Activated naive CD4-positive, alpha-beta T cell treated with anti-CD3 and anti-CD28 coated beads, Interleukin-2, amount 10 ng/mL, durations not matched to agents 7 days and 5 days (primary cell): ENCODE measurements at regions not wholly inside any gene's neighbourhood (a gene's known extent, or its start where the extent isn't known, plus 50 kb on each side); places are given as distances from the start of the nearest gene placed in this dataset.
"Not testable (repeated sequence)": the region's sequence is repeated elsewhere in the genome, so short reads cannot be mapped to it uniquely, and the experiment has no call there.

Experiments
- CTCF ChIA-PET: fragments of 350-600 bp; sonication (Branson Sonifier 250); formaldehyde crosslinking; loops from one replicate; lab custom pipeline; 2021; ENCODE audit warnings: antibody characterized with exemption; lab: Charles Lee
- DNase-seq: peaks from one replicate; pipeline ENCODE4 v3.0.0-alpha.2; 2020
- H3K27ac Mint-ChIP-seq: one replicate; pipeline ENCODE4 v1.8.0; 2021; ENCODE audit warnings: mild to moderate bottlenecking, moderate library complexity, mixed read lengths
- H3K27me3 Mint-ChIP-seq: one replicate; pipeline ENCODE4 v1.8.0; 2021; ENCODE audit warnings: mild to moderate bottlenecking, mixed read lengths
- H3K36me3 Mint-ChIP-seq: one replicate; pipeline ENCODE4 v1.8.0; 2021; ENCODE audit warnings: mixed read lengths
- H3K4me1 Mint-ChIP-seq: one replicate; pipeline ENCODE4 v1.8.0; 2021; ENCODE audit warnings: mixed read lengths
- H3K4me3 Mint-ChIP-seq: one replicate; pipeline ENCODE4 v1.8.0; 2021; ENCODE audit warnings: mild to moderate bottlenecking, moderate library complexity, mixed read lengths
- H3K9me3 Mint-ChIP-seq: one replicate; pipeline ENCODE4 v1.8.0; 2021; ENCODE audit warnings: mixed read lengths

DNA sequence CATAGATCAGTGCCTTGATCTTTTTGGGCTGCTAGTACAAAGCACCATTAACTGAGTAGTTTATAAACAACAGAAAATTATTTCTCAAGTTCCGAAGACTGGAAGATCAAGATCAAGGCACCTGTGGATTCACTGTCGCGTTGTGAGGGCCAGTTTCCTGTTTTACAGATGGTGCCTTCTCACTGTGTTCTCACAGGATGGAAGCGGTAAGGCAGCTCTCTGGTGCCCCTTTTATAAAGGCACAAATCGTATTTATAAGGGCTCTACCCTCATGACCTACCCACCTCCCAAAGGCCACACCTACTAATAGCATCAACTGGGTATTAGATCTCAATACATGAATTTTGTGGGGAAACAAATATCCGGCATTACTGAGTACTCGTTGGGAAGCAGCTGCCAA, 729.5 kb upstream of the SLC39A10 start:
- H3K4me3 Mint-ChIP-seq = no peak overlapping the region
- no peak for DNase-seq
- CTCF ChIA-PET = no interaction called here
- no peaks in the 10 kb centered on the region for H3K9me3 Mint-ChIP-seq
- H3K4me1 Mint-ChIP-seq = no peaks in the 10 kb centered on the region
- H3K27me3 Mint-ChIP-seq = no peaks in the 10 kb centered on the region
- H3K27ac Mint-ChIP-seq = no peak overlapping the region
- no peaks in the 10 kb centered on the region for H3K36me3 Mint-ChIP-seq

DNA sequence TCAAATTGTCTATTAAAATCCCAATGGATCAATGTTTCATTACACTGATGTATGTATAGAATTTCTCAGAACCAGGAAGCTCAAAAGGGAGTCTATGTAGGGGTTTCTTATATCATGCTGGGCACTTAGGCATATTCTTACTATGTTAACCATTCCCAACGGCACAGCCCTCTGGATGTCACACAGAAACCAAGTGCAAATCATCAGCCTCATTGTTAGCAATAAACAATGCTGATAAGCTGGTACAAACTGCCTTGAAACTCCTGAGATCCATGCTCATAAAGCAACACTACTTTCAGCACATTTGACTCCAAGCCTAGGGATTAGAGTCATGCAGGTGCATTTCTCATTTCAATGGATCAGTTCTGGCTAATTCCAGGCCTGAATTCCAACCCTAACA, 730.2 kb upstream of the SLC39A10 start:
- CTCF ChIA-PET = no interaction called here
- no peaks in the 10 kb centered on the region for H3K4me1 Mint-ChIP-seq
- H3K4me3 Mint-ChIP-seq = no peak overlapping the region
- no peak for DNase-seq
- no peaks in the 10 kb centered on the region for H3K27me3 Mint-ChIP-seq
- no peaks in the 10 kb centered on the region for H3K9me3 Mint-ChIP-seq
- H3K27ac Mint-ChIP-seq = no peak overlapping the region
- H3K36me3 Mint-ChIP-seq = no peaks in the 10 kb centered on the region

DNA sequence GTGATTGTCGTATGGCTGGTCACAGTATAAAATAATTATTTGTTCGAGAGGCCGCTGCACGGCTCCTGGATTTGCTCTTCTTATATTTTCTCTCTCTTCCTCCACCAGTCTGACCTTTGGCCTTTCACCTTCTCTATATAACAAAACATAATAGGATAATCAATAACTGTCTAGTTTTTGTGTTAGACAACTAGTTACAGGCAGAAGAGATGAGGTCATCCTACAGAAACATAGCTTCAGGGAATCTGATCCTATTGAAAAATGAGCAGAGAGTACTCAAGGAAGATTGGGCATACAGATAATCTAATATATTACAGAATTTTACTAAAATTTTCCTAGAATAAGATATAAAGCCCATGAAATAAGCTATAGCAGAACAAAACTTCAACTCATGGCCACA, 731.3 kb upstream of the SLC39A10 start:
- Mint-ChIP-seq H3K9me3 (no peaks in the 10 kb centered on the region), H3K36me3 (no peaks in the 10 kb centered on the region), H3K4me3 (no peak overlapping the region), H3K27me3 (no peaks in the 10 kb centered on the region), H3K4me1 (no peaks in the 10 kb centered on the region), H3K27ac (no peak overlapping the region)
- no peak for DNase-seq
- CTCF ChIA-PET = no interaction called here

DNA sequence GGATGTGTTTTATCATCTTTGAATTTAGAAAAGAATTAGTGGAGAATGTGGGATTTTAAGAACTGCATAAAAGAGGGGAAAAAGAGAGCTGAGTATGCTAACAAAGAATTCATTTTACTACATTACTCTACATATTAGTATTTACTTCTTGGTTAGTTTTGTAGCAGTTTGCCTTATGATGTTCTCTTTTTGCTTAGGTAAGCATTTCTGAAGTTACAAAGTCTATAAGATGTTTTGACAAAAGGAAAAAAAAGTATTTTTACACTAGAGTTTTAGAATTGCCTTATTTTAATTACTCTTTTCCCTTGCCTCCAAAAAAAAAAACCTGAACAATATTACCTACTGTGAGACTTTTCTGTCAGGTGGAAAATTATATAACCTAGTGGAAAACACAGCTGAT, 739.5 kb upstream of the SLC39A10 start:
- Mint-ChIP-seq H3K27me3 (no peaks in the 10 kb centered on the region), H3K27ac (no peak overlapping the region), H3K4me1 (no peaks in the 10 kb centered on the region), H3K36me3 (no peaks in the 10 kb centered on the region), H3K9me3 (no peaks in the 10 kb centered on the region), H3K4me3 (no peak overlapping the region)
- CTCF ChIA-PET = no interaction called here
- DNase-seq = no peak

DNA sequence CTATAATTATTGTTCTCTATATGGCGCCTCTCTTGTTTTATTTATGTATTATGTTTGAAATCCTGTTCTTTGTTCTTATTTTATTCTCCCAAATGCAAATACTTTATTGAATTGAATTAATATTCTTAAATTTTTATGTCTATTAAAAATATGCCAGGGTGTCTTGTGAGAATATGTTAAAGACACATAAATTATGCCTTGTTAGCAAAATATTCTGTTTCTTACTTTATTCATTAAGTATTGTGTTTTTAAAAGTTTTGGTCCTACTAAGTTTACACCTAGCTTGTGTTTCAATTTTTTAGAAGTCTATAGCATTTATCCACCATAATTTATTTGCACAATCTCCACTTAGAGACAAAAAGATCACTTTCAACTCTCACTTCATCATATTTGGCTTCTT, 741.5 kb upstream of the SLC39A10 start:
- no peak for DNase-seq
- CTCF ChIA-PET = no interaction called here
- Mint-ChIP-seq H3K36me3 (no peaks in the 10 kb centered on the region), H3K27me3 (no peaks in the 10 kb centered on the region), H3K9me3 (no peaks in the 10 kb centered on the region), H3K4me3 (no peak overlapping the region), H3K27ac (no peak overlapping the region), H3K4me1 (no peaks in the 10 kb centered on the region)

DNA sequence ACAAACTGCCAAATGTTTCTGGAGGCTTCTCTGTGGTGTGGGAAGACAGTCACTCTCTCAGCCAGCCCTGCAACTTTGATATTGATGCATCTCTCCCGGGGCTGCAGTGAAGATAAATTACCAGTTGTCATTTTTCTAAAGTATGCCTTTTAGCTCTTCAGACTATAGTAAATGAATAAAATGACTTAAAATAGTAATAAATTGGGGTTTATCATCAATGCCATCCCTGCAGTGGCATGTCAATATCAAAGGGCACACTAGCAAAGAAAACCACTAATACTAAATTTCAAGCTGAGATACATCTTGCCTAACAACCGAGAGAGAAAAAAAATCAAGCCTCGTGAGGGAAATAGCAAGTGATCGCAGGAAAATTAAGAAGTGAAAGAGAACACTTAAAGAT, 749.5 kb upstream of the SLC39A10 start:
- CTCF ChIA-PET = no interaction called here
- Mint-ChIP-seq H3K4me1 (no peaks in the 10 kb centered on the region), H3K9me3 (no peaks in the 10 kb centered on the region), H3K36me3 (no peaks in the 10 kb centered on the region), H3K27me3 (no peaks in the 10 kb centered on the region), H3K27ac (no peak overlapping the region), H3K4me3 (no peak overlapping the region)
- DNase-seq = no peak

DNA sequence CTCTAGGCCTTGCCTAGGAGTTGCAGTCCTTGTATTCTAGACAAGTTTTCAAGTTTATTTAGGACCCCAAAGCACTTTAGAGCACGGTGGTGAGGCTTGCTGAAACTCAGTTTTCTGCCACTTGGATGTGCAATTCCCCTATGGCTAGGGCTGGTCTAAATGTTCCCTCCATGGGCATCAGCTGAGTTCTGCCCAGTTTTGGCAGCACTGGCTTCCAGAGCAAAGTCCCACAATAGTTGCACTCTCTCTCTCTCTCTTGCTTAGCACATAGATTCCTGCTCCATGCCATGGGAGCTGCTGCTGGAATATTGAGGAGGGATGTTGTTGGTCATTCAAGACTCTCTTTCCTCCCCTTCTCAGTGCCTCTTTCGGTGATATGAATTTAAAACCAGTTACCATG, 760.2 kb upstream of the SLC39A10 start:
- Mint-ChIP-seq H3K36me3 (no peaks in the 10 kb centered on the region), H3K27ac (no peak overlapping the region), H3K4me3 (no peak overlapping the region), H3K9me3 (no peaks in the 10 kb centered on the region), H3K4me1 (no peaks in the 10 kb centered on the region), H3K27me3 (no peaks in the 10 kb centered on the region)
- CTCF ChIA-PET = no interaction called here
- no peak for DNase-seq

DNA sequence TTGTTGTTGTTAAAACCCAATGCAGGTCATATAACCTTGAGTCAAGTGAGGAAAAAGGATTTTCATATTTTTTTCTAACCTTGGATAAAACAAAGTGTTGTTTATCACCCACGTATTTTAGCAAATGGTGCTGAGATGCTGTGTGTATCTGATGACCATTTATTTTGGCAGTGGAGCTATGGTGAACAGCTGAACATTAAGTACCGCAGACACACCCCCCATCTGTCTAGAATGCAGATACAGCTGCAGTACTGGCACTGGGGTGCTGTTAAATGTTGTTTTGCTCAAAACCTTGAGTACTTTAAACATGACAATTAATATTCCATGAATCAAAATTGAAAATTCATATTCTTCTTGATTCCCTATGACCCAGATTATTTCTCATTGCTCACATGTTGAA, 773.3 kb upstream of the SLC39A10 start:
- CTCF ChIA-PET = no interaction called here
- no peaks in the 10 kb centered on the region for H3K36me3 Mint-ChIP-seq

DNA sequence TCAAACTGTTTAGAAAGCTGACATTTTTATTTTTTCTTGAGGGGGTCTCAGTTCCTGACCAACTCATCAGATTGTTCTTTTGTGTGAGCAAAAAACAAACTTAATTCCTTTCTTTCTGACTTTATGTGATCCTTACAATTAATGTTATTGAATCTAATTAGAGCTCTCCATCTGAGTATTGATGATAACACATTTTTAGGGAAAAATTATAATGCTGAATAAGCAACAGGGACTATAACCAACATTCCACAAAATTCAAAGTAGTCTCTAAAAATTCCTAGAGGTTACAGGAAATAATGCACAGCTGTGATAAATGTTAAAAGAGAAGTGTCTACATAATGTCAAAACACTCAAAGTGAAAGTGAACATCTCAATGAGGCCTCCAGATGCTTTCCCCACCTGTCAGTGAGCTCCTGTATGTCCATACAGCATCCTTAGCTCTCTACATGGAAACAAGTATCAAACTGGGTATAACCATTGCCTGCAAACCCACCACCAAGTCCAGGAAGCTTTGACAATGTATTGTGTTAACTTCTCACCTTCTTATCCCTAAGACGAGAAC, 786.0 kb upstream of the SLC39A10 start:
- Mint-ChIP-seq H3K36me3 (no peaks in the 10 kb centered on the region), H3K4me1 (no peaks in the 10 kb centered on the region), H3K4me3 (no peak overlapping the region), H3K9me3 (no peaks in the 10 kb centered on the region), H3K27me3 (no peaks in the 10 kb centered on the region), H3K27ac (no peak overlapping the region)
- CTCF ChIA-PET = no interaction called here
- no peak for DNase-seq

More for the DNA sequence above, 773.3 kb upstream of the SLC39A10 start:
- Mint-ChIP-seq H3K9me3 (no peaks in the 10 kb centered on the region), H3K27me3 (peaks cover 2% of the 10 kb centered on the region), H3K4me1 (no peaks in the 10 kb centered on the region), H3K27ac (no peak overlapping the region), H3K4me3 (no peak overlapping the region)
- no peak for DNase-seq

DNA sequence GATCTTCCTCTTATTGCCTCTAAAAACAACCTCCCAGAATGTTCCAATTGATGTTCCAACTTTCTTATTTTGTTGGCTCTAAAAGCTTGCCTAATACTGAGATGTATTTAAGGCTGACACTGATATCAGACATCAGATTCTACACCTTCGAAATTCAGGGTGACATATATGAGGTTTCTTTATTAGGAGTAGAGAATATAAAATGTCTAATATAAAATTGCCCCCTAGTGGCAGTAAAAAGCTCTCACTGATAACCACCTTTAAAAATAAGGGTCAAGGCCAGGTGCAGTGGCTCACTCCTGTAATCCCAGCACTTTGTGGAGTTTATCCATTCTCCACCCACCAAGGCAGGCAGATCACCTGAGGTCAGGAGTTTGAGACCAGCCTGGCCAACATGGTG, 789.7 kb upstream of the SLC39A10 start:
- Mint-ChIP-seq H3K27ac (no peak overlapping the region), H3K36me3 (no peaks in the 10 kb centered on the region), H3K9me3 (no peaks in the 10 kb centered on the region), H3K4me3 (no peak overlapping the region), H3K27me3 (no peaks in the 10 kb centered on the region), H3K4me1 (no peaks in the 10 kb centered on the region)
- CTCF ChIA-PET = interaction anchor here (0.6 kb wide), 3 partner anchors 99 to 846 kb away, joined by 3 read pairs; no protein-coding TSS in a partner anchor
- DNase-seq = no peak

DNA sequence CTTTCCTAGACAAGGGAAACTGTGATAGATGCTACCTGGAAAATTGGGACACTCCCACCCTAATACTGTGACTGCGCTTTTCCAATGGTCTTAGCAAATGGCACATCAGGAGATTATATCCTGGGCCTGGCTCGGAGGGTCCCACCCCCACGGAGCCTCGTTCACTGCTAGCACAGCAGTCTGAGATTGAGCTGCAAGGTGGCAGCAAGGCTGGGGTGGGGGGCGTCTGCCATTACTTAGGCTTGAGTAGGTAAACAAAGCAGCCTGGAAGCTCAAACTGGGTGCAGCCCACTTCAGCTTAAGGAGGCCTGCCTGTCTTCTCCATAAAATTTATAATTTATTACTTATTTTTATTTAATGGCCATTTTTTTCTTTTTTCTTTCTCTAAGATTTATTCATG, 802.1 kb upstream of the SLC39A10 start:
- CTCF ChIA-PET = no interaction called here
- Mint-ChIP-seq H3K36me3 (no peaks in the 10 kb centered on the region), H3K4me3 (no peak overlapping the region), H3K27me3 (no peaks in the 10 kb centered on the region), H3K4me1 (no peaks in the 10 kb centered on the region), H3K27ac (no peak overlapping the region), H3K9me3 (no peaks in the 10 kb centered on the region)
- DNase-seq = no peak

DNA sequence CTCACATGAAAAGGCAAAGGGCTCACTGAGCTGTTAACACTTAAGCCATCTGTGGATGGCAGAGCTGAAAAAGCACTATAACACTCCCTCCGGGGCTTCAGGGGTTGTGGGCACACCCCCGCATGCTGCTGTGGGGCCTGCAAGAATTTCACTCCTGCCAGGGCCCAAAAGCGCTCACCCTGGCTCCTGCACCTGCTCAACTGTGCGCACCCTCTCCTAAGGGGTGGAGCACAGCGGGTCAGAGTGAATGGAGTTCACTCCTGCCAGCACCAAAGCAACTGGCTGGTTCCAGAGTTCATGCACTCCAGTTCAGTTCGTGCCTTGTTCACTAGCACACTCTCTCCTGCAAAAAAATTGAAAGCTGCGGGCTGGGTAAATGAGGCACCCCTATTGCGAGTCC, 814.2 kb upstream of the SLC39A10 start:
- Mint-ChIP-seq H3K27ac (no peak overlapping the region), H3K4me1 (no peaks in the 10 kb centered on the region), H3K4me3 (no peak overlapping the region), H3K27me3 (no peaks in the 10 kb centered on the region), H3K9me3 (no peaks in the 10 kb centered on the region), H3K36me3 (no peaks in the 10 kb centered on the region)
- DNase-seq = no peak
- CTCF ChIA-PET = no interaction called here

DNA sequence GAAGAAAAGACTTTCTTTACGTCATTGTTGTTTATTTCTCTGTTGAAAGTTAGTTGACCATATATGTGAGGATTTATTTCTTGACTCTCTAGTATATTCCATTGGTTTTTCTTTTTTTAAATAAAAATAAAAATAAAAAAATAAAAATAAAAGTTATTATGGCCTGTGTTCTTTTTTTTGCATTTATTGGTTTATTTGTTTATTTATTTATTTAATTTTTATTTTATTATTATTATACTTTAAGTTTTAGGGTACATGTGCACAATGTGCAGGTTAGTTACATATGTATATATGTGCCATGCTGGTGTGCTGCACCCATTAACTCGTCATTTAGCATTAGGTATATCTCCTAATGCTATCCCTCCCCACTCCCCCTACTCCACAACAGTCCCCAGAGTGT, 822.7 kb upstream of the SLC39A10 start:
- H3K4me3 Mint-ChIP-seq, H3K9me3 Mint-ChIP-seq, DNase-seq, H3K27me3 Mint-ChIP-seq, H3K36me3 Mint-ChIP-seq, H3K27ac Mint-ChIP-seq, H3K4me1 Mint-ChIP-seq, CTCF ChIA-PET: not testable (repeated sequence)

DNA sequence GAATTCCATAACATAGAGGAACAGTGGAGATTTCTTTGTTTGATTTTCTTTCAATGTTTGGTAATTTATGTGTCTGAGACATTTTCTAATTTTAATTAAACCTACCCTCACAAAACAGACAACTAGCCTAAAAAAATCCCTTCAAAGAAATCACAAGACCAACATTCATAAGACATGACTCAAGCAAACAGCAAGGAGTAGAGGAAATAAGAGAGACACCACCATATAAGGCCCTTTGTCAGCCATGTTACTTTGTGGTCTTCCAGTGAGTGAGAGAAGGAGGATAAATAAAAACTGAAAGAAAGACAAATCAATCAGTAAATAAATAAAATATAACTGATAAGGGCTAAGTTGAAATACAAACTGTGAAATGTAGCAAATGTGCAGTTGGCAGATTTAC, 830.8 kb upstream of the SLC39A10 start:
- DNase-seq = no peak
- H3K27ac Mint-ChIP-seq = no peak overlapping the region
- H3K4me3 Mint-ChIP-seq = no peak overlapping the region
- H3K4me1 Mint-ChIP-seq = no peaks in the 10 kb centered on the region
- H3K27me3 Mint-ChIP-seq = no peaks in the 10 kb centered on the region
- H3K9me3 Mint-ChIP-seq = no peaks in the 10 kb centered on the region
- CTCF ChIA-PET = no interaction called here
- H3K36me3 Mint-ChIP-seq = no peaks in the 10 kb centered on the region

DNA sequence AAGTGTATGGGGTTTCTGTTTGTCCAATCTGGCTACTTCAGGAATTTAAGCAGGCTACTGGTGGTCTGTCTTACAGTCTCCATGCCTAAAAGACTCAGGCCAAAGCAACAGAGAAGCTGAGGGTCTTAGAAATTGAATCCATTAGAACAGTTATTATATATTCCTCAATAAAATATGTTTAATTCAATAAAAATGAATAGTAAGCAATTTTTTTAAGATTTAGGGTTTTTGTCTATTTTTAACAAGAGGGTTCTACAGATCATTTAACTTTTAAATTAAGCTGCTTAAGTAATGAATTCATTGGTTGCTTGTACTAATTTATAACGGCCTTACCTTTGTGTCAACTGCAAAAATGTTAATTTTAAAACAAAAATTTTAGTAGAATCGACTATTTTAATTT, 832.6 kb upstream of the SLC39A10 start:
- DNase-seq = no peak
- Mint-ChIP-seq H3K4me1 (no peaks in the 10 kb centered on the region), H3K4me3 (no peak overlapping the region), H3K27me3 (no peaks in the 10 kb centered on the region), H3K36me3 (no peaks in the 10 kb centered on the region), H3K27ac (no peak overlapping the region), H3K9me3 (no peaks in the 10 kb centered on the region)
- CTCF ChIA-PET = no interaction called here

DNA sequence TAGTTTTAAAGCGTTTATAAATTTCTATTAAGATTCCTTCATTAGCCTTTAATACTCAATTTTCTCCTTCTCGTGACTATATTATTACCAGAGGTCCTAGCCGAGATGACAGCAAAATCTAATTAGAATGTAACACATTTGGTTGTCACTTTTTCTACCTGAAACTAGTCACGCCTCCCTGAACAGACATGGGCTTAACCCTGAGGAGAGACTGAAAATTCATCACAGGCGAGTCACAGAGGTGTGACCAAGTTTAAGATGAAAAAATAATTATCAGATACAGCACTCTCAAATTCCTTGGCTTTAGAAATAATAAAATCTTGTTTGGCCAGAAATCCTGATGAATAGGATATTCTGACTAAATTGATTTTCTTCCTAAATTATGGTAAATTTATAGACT, 834.4 kb upstream of the SLC39A10 start:
- Mint-ChIP-seq H3K9me3 (no peaks in the 10 kb centered on the region), H3K36me3 (no peaks in the 10 kb centered on the region), H3K4me1 (no peaks in the 10 kb centered on the region), H3K27me3 (no peaks in the 10 kb centered on the region), H3K27ac (no peak overlapping the region), H3K4me3 (no peak overlapping the region)
- CTCF ChIA-PET = no interaction called here
- no peak for DNase-seq
